Erythroblast (primary cell): ENCODE measurements at regions not wholly inside any gene's neighbourhood (a gene's known extent, or its start where the extent isn't known, plus 50 kb on each side); places are given as distances from the start of the nearest gene placed in this dataset.

ENCODE experiments used
- GATA1 ChIP-seq: IDR thresholded peaks from 2 replicates; pipeline ENCODE4 v1.6.1; 2011; ENCODE audit warnings: low read depth, mild to moderate bottlenecking, control low read depth, low read length, moderate library complexity
- POLR2A ChIP-seq: IDR thresholded peaks from 2 replicates; pipeline ENCODE4 v1.6.1; 2011; ENCODE audit warnings: mild to moderate bottlenecking, low read length

GRCh38 chr4:188433741-188434315 lies 294.6 kb downstream of the TRIML1 start:
- TF ChIP-seq POLR2A: no peak
- TF ChIP-seq GATA1: no peak
